Activated T-cell treated with anti-CD3 and anti-CD28 coated beads, Interleukin-2, amount 50 U/mL, for 48 hours (primary cell): ENCODE measurements at regions not wholly inside any gene's neighbourhood (a gene's known extent, or its start where the extent isn't known, plus 50 kb on each side); places are given as distances from the start of the nearest gene placed in this dataset.

Source experiments
- DNase-seq, 2 experiments: peaks; one replicate each; pipeline ENCODE4 v3.0.0-alpha.2; 2020

DNA sequence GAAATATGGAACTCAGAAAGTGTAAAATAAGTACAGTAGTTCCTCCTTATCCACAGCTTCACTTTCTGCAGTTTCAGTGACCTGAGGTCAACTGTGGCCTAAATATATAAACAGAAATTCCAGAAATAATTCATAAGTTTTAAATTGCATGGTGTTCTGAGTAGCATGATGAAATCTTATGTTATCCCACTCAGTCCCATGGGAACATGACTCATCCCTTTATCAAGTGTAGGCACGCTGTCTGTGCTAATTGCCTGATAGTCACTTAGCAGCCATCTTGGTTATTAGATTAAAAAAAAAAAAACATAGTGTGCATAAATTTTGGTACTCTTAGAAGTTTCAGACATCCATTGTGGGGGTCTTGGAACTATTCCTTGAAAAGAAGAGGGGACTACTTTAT is 983.4 kb upstream of the ADGRL3 start:
- no peak for DNase-seq

DNA sequence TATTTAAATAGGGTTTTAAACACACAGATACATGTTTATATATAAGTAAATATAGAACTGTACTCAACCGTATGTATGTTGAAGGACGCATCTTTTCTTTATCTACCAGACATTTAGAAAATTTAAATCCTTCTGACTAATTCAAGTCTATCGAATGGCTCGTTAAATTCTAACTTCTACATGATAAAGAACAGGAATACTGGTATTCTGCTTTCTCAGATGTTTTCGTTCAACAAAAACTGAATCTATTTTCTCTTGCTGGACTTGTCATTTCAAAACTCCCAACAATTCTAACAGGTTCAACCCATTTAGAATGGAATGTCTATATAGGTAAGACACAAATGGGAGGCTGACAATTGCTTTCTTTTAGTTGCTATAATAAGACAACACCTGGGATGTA is 978.3 kb upstream of the ADGRL3 start:
- no peak for DNase-seq

DNA sequence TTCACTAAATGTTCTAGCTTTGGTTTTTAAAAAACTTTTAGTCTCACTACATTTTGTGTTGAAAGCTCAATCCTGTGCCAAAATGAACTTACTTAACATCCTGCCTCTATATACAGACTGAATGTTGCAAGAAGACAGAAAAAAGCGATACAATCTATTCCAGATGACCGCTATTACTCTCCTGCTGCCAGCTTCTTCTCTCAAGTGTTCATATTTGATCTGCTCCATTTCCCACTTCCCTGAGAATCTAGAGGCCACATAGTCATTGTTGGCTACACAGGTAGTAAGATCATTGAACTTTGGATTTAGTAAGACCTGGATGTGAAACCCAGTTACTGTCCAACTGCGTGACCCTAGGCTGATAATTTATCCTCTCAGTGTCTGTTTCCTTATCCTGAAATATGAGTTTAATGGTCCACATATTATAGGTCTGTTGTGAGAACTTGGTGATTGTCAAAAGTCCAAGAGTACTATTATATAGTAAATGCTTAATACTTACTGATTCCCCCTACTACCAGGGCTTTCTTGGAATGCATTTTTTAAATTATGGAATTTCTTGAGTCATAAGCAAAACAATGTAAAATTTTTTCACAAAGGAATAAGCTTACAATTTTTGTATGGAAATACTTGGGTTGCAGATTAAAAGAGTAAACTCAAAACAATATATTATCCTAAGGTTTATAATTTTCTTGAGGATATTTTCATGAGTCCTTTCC is 976.8 kb upstream of the ADGRL3 start:
- no peak for DNase-seq

DNA sequence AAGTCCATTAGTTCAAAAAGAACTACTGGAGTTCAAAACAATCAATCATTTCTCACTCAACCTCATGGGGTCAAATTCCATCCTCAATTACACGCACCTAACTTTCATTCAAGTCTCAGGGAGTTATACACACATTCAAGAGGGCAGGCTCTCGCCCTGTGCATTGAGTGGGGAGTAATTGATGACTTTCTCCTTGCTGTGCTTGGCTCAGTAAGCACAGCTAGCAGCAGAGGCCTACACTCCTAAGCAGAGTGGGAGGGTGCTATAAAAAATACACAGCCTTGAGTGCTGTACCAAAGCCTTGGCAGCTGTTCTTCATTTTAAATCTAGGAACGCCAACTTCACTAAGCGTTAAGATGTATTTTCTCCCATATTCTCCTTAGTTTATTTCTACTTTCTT is 958.3 kb upstream of the ADGRL3 start:
- no peak for DNase-seq

DNA sequence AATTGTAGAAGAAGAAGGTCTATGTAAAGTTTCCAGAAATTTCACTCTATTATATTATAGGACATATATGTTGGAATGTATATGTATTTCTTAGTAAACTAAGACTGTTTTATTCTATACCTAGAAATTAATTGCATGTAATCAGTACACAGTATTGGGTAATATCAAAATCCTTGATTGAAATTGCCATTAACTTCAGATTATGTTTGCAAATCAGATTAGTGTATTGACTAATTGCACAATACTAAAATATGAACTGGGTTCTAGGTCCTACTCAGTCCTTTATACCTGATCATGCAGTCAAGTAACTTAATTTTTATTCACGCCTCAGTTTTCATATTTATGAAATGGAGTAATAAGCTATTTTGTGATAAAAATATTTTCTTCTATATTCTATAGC is 950.3 kb upstream of the ADGRL3 start:
- no peak for DNase-seq

DNA sequence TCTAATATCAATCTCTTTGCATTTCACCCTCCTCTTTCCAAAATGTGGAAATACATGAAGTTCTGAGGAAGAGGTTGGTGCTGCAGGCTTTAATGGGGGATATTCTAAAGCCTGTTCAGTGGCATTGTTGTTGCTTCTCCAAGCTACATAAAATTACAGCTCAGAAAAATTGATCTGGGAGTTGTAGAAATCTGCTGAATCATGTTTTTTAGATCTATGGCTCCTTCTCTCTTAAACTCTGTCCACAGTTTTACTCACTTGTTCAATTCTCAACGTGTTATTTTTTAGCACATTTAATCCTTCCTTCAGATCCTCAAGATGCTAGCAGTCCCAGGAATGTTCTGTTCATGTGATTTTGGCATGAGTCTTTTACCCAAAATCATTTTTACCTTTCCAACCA is 949.5 kb upstream of the ADGRL3 start:
- no peak for DNase-seq

DNA sequence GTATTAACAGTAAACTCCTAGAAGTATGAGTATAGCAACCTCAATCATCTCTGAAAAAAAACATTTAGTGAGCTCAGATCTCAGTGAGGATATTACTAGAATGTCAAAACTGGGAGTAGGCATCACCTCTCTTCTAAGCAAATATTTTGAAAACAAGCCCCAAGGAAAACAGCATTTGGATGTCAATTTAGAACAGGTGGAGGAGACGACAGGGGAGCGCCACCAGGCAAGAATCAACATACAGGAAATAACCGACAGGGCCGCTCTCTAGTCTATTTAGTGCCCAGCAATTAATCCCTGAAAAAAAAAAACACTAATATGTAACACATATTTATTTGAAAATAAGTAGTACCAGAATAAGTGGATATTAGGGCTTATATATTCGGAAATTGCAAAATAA is 940.3 kb upstream of the ADGRL3 start:
- DNase-seq, result no peak

DNA sequence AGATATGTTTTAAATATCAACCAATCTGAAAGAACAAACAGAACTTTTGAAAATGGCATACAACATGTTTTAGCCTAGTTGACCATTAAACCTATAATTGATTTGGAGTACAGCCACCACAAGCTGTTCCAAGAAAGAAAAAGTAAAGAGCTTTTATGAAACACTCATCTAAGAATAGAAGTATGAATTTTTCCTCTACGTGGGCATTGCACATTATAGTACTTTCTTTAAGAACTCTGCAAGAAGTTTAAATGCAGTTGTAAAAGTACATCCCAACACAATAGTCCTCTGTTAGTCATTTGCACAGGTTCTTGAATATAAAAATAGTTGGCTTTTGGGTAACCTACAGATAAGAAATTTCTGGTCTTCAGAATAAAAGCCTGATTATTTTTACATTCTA is 933.6 kb upstream of the ADGRL3 start:
- DNase-seq, result no peak

DNA sequence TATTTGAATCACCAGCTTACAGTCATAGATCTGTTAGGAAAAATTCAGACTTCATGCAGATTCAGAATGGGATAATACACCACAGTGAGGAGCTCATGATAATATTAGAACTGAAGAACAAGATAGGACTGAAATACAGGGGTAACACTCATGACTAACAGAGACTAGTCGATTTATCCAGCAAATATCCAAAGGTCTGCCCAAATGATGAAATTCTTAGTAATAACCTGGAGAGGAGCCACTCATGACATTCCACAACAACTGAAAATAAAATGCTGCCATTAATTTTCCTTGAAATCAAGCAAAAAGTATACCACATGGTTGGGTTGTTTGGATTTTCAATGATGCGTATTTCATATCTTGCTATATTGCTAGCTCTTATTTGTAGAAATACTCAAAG is 903.7 kb upstream of the ADGRL3 start:
- DNase-seq, result no peak

DNA sequence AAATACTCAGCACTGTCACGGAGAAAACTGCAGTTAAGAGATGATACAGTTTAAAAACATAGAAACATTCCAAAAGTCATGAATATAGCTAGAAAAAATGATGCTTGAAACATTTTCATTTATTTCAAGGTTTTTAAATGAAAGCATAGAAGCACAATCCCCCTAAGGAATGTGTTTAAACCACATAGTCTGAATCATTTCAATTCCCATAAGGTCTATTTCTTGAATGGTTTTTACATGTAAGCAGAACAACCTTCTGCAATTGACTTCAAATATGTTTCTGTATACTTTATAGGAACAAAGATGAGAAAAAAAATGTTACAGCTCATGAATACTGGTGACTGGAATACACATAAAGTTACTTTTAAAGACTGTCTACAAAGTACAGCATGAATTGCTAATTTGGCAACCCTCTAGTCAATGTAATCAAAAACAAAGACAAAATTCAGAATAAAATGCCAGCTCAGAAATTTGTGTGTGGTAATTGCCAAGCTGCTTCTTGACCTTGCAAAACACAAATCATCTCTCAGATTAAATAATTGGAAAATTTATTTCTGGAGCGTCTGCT is 886.4 kb upstream of the ADGRL3 start:
- DNase-seq, result no peak

DNA sequence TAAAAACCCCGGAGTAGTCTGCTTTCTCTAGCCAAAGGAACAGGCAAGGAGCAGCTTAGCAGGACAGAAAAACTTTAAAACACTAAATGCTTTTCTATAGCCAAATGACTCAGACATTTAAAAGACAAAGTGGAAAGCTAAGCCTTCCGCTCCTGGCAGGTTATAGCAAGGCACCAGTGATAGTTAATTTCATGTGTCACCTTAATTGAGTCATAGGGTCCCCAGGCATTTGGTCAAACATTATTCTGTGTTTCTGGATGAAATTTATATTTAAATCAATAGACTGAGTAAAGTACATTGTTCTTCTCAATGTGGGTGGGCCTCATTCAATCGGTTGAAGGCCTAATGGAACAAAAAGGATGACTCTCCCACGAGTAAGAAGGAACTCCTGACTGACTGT is 885.7 kb upstream of the ADGRL3 start:
- DNase-seq, result no peak

DNA sequence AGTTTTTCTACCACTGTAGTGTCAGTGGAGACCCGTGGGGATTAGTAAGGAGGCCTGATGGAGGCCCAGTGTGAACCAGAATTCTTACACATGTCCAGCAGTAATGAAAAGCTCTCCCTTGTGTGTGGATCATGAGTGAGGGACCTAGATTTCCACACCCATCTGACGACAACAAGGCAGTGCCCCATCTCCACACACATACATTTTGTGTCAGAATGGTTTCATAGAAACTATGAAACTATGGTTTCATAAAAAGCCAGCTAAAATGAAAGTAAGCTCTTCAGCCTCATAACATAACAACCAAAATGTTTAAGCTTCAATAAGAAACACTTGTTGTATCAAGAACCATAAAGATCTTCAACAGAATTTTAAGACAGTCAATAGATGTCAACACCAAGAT is 884.5 kb upstream of the ADGRL3 start:
- no peak for DNase-seq

DNA sequence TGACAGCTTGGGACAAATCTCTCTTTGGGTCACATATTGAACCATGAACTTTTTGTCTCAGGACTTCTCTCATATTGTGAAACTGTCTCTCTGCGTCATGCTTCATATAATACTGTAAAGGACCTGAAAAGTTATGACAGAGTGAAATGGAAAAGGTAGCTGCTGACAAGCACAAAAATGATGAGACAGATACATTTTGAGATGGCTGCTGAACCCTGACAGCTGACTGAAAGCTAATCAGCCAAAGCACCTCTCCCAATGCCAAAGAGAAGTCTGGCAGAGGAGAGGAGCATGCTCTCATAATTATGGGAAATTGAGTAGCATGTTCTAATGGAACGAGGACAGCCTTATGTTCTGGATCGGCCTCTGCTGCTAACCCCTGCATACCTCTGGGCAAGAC is 873.4 kb upstream of the ADGRL3 start:
- DNase-seq, result no peak

DNA sequence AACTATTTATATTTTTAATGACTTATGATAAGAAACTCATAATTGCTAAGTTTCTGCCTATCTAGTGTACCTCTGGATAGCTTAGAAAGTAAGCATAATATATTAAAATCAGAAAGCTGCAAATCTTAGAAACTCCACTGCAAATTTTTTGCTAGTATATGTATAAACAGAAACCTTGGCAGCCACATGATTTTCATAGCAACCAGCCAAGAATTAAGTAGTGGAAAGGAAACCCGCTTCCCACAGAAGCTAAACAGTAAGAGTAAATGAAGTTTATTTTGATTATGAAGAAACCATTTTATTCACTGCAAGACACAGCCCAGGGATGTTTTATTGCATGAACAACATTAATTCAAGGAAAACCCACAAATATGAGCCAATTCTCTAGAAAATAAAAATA is 872.5 kb upstream of the ADGRL3 start:
- DNase-seq, result no peak

DNA sequence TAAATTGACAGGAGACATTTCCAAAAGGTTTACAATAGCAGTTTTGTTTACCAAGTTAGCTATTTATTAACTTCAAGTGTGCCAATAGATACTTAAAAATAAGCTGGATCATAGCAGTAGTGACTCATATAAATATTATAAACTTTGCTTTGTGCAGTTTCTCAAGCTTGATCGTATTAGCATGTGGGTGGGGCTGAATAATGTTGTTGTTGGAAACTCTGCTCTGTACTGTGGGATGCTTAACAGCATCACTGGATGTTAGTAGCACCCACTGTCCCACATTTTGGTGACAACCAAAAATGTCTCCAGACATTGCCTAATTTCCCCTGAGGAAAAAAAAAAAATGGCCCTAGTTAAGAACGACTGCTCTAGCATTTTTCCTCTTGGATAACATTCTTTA is 855.2 kb upstream of the ADGRL3 start:
- no peak for DNase-seq

DNA sequence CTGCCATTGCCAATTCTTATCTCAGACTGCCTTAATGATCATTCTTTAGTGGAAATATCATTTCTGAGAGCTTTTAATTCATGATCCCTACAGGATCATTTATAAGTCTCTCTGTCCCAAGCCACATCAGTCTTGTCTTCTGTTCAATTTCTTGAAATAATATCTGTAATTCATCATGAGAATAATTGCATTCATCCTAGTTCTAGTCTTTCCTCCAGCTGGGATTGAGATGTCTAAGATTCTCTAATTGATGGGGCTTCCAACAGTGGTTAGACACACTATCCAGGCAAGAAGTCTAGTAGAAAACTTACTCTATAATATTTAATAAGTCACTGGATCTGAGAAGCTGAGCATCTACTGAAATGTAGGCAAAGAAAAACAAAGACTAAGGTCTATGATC is 854.7 kb upstream of the ADGRL3 start:
- DNase-seq, result no peak

DNA sequence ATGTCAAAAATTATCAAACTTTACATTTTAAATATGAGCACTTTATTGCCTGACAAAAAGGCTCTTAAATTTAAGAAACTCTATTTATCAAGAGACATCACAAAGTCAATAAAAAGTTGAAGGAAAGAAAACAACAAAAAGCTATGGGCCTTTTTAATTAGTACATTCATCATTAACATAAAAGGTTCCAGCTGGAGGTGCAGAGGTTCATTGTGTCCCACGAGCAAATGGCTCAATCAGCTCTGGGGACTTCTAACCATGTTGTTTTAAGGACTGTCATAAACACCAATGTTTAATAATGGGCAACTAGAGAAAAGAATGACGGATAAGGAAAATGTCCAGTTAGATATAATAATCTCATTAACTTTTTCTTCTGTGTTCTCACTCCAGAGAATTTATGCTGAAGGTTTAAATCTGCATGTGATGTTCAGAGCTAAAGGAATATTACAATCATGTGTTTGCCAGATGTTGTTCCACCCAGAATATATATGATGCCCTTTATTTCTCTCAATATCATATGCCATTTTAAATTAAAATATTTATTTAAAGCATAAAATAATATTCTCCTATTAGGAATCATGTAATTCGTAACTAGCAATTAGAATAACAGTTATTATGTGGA is 840.3 kb upstream of the ADGRL3 start:
- no peak for DNase-seq

DNA sequence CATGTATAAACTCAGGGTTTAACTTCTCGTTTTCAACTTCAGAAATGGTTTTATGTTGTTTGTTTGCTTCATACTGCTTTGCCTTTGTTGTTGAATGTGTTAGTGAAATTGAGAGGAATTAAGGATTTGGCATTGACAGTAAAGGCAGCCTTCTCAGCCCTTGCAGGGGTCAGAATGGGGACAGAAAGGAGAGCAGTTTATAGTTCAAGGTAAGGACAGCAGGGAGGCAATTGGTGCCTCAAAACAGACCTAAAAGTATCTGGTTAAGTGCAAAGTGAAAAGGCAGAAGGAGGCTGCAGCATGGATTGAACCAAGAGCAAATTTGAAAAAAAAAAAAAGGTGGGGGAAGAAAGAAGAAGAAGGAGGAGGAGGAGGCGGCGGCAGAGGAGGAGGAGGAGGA is 835.0 kb upstream of the ADGRL3 start:
- DNase-seq, result no peak

DNA sequence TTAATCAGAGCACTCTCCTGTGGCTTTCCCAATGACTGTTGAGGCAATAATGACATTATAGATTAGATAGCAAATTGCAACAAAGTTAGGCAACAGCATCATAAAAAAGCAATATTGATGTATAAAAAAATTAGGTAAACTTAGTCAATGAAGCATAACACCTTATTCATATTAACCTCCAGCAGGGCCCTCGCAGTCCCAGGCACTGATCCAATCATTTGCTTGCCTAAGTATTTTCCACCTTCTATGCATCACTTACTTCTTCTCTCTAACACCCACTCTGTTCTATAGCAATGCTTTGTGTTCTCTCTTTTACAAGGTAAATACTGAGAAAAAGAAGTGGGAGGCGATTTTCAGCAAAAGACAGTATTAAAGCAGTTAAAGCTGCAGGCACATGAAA is 833.5 kb upstream of the ADGRL3 start:
- no peak for DNase-seq

DNA sequence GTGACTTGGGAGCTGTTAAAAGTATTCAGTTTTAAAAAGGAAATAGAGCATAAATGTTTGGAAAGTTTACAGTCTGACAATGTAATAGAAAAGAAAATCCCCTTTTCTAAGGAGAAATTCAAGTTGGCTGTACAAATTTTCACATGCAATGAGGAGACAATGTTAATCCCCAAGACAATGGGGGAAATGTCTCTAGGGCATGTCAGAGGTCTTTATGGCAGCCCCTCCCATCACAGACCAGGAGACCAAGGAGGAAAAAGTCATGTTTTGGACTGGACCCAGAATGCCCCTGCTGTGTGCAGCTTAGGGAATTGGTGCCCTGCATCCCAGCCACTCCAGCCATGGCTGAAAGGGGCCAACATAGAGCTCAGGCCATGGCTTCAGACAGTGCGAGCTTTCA is 831.1 kb upstream of the ADGRL3 start:
- no peak for DNase-seq

DNA sequence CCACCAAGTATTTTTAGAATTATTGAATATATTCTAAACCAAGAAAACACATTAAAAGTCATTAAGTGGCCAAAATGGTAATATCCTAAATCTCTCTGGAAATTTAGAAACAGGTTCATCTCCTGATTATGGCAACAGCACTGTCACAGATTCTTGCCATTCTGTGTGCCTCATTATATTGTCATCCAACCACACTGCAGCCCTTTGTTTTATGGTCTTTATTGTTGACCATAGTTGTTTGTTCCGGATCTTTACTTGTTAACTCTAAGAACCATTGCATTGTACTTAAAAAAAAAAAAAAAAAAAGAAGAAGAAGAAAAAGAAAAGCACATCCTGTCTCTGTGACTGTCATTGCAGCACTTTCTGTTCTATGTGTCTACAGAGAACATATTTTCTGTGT is 822.1 kb upstream of the ADGRL3 start:
- DNase-seq, result no peak

DNA sequence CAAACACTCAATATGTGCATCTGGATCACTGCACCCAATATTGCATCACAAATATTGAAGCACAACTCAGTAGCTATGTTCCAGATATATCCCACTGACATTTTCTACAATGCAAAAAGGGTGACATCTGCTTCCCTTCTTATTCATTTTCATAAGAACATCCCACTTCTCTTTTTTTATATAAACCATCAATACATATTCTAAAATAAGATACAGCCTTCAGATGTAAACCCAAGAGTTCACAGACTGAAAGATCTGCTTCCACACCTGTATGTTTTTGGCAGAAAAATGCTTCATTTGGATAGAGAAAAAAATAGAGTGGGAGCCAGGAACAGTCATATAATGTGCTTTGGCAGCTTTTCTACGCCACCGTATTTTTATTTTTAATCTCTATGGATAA is 815.6 kb upstream of the ADGRL3 start:
- DNase-seq, result no peak

DNA sequence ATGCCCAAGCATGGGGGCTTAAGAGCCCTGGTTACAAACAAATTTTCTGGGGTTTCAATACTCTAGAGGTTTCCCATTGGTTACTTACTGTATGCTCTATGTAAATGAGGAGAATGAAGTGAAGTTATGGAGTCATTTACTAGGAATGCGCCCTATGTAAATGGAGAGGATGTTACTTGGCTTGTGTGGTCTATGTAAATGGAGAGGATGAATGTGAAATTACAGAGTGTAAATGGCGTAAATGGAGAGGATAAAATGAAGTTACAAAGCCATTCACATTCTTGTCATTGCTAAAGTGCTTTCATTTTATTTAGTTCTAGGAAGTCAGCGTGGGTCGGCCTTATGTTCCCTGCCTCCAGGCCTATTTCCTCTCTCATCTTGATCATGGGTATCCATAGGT is 810.5 kb upstream of the ADGRL3 start:
- no peak for DNase-seq

DNA sequence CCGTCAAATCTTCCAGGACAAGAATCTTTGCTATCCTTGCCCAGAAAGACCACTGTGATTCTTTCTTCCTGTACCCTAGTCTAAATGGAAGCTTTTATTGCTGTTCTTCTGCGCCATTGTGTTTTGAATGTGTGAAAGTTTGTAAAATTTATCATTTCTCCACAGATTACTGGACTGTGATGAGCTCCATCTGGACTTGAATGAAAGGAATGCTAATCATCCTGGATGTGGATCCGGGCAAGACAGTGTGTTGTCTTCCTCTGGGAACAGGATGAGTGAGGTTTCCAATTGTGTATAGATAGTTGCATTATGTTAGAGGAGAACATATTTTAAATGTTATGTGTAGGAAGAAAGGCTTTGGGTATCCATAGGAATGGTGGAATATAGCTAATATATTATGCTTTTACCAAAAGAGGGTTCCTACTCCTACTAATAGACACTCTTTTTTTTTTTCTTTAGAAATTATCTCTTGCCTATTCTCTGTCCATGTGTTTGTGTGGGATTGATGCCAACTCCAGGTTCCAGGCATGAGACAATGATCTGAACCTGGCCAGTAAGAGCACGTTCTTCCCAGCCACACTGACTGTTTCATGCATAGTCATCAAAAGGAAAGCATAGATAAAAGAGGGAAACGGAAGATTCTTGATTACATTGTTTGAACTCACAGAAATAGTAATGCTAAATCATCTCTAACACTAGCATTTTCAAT is 803.6 kb upstream of the ADGRL3 start:
- no peak for DNase-seq
